ENCODE measurements at regions not wholly inside any gene's neighbourhood (a gene's known extent, or its start where the extent isn't known, plus 50 kb on each side); places are given as distances from the start of the nearest gene placed in this dataset.

DNA sequence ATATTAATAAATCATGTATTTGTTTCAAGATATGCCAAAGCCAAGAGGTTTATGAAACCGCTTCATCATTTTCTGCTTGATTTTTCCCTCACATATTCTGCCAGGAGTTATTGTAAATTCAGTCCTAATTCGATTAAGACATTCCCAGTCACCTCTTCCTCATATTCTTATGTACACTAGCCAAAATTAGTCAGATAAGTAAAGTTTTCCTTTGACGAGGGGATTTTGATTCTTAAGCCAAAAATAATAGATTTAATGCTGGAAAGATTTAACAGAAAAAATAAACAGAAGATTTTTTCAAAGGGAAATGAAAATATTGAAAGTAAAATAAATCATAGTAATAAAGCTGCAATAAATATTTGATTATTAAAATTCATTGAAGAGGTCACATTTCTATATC is 51.0 kb upstream of the VEGFC start:
- in situ Hi-C loops (cut with HindIII; ENCODE audit: low pct_unique_long_range_greater_than_20kb, low sequenced_read_pairs), result no loop called here
- no peak for DNase-seq (ENCODE audit: low read depth in 1 of 2, low spot score in 1 of 2)
- no peak for TF ChIP-seq JUND (IDR thresholded peaks at IDR 0.05; ENCODE audit: low read depth)

DNA sequence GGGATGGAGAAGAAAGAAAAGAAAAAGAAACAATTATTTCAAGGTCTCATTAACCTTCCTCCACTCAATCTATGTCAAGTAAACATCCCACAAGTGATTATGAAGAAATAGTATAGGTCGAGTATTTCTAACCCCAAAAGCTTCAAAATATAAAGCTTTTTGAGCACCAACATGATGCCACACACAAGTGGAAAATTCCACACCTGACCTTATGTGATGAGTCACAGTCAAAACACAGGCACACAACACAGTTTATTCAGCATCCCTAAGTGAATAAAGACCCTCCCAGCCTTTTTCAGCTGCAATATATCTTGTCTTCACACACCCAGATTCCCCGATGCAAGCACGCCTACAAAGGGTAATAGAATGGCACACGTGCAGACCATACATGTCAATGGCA is 51.7 kb upstream of the VEGFC start:
- no peak for TF ChIP-seq JUND (IDR thresholded peaks at IDR 0.05; ENCODE audit: low read depth)
- DNase-seq (ENCODE audit: low read depth in 1 of 2, low spot score in 1 of 2), result no peak
- in situ Hi-C loops (cut with HindIII; ENCODE audit: low pct_unique_long_range_greater_than_20kb, low sequenced_read_pairs), result no loop called here

DNA sequence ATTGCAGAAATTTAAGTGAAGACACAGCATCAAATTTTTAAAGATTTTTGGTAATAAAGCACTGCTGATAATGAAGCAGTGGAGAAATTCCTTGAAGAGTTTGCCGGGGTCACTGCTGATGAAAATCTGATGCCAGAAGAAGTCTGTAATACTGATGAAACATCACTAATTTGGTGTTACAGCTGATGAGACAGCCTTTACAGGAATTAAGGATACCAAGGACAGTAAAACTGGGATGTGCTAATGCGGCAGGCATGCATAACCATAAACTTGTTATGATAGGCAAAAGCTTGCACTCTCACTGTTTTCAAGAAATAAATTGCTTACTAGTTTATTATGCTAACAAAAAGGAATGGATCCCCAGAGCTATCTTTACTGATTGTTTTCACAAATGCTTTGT is 52.9 kb upstream of the VEGFC start:
- in situ Hi-C loops (cut with HindIII; ENCODE audit: low pct_unique_long_range_greater_than_20kb, low sequenced_read_pairs), result no loop called here
- TF ChIP-seq JUND (IDR thresholded peaks at IDR 0.05; ENCODE audit: low read depth), result no peak
- DNase-seq (ENCODE audit: low read depth in 1 of 2, low spot score in 1 of 2), result no peak

DNA sequence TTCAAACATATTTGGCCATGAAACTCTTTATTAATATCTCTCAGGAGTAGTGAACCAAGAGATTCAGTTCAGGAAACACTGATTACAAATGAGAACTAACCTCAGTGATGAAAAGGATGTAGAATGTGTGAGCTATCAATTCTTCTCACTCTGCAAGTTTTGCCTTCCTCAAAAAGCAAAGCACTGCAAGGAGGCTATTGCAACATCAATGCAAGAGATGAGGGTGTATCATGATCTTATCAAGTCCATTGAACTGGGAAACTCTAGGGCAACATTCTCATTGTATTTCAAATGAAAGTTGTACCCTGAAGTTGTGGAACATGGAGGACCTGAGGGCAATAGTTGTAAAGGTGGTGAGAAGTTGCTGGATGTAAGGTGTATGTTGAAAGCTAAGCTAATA is 56.4 kb upstream of the VEGFC start:
- in situ Hi-C loops (cut with HindIII; ENCODE audit: low pct_unique_long_range_greater_than_20kb, low sequenced_read_pairs), result no loop called here
- DNase-seq (ENCODE audit: low read depth in 1 of 2, low spot score in 1 of 2), result no peak
- TF ChIP-seq JUND (IDR thresholded peaks at IDR 0.05; ENCODE audit: low read depth), result no peak

DNA sequence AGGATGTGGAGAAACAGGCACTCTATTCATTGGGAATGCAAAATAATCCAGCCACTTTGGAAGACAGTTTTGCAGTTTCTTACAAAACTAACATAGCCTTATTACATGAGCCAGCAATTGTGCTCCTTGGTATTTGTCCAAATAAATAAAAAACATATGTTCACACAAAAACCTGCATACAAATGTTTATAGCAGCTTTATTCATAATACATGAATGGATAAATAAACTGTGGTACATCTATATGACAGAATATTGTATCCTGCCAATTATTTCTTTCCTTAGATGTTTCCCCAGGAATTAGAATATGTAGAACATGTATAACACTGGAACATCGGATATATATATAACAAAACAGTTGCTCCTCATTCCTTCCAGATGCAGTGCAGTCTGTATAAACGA is 57.7 kb upstream of the VEGFC start:
- TF ChIP-seq JUND (IDR thresholded peaks at IDR 0.05; ENCODE audit: low read depth), result no peak
- in situ Hi-C loops (cut with HindIII; ENCODE audit: low pct_unique_long_range_greater_than_20kb, low sequenced_read_pairs), result no loop called here
- no peak for DNase-seq (ENCODE audit: low read depth in 1 of 2, low spot score in 1 of 2)

DNA sequence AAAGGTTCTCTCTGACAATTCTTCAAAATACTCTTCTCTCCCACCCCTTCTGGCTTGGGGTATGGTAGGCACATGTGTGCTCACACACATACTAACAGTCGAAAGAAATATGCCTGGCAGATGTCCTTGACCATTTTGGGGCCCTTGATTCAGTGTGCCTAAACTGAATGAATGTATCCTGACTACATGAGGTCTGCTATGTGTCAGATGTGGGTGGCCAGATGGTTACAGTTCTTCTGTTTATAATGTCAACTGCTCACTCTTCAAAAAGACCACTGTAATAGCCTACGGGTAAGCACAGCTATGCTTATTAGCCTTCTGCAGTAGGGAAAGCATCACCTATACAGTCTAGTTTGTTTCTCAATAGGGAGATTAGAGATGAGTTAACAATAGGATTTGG is 63.7 kb upstream of the VEGFC start:
- TF ChIP-seq JUND (IDR thresholded peaks at IDR 0.05; ENCODE audit: low read depth), result no peak
- DNase-seq (ENCODE audit: low read depth in 1 of 2, low spot score in 1 of 2), result no peak
- in situ Hi-C loops (cut with HindIII; ENCODE audit: low pct_unique_long_range_greater_than_20kb, low sequenced_read_pairs), result no loop called here

DNA sequence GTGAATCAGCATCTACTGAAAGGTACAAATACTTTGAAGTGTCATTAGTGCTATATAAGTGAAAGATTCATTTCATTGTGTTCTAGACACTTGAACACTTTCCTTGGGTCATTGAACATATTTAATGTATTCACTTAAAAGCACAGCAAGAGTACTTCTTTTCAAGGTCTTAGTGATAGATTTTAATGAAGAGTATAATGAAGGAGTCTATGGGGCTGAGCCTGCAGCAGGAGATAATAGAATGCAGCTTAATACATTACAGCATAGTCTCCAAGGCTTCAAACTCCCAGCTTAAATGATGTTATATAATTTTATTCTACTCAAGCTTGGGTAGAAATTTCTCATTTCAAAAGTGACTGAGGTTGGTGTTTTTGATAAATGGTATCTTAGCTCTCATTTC is 66.1 kb upstream of the VEGFC start:
- no peak for DNase-seq (ENCODE audit: low read depth in 1 of 2, low spot score in 1 of 2)
- in situ Hi-C loops (cut with HindIII; ENCODE audit: low pct_unique_long_range_greater_than_20kb, low sequenced_read_pairs), result no loop called here
- no peak for TF ChIP-seq JUND (IDR thresholded peaks at IDR 0.05; ENCODE audit: low read depth)

DNA sequence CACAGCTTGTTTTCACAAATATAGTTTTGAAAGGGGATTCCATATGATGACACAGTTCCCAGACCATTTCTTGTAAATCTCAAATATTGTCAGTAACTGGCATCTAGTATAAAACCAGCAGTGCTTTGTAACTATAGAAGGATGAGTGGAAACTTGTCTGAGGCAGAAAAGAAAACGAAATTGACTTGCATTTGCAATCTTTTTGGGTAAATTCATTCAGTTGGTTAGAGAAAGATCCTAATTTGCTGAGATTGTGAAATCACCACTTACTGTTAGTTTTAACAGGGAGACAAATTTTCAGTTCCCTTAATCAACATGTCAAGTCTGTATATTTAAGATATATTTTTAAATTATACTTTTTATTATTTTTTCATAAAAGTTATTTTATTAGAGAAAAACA is 71.5 kb upstream of the VEGFC start:
- no peak for TF ChIP-seq JUND (IDR thresholded peaks at IDR 0.05; ENCODE audit: low read depth)
- in situ Hi-C loops (cut with HindIII; ENCODE audit: low pct_unique_long_range_greater_than_20kb, low sequenced_read_pairs), result no loop called here
- no peak for DNase-seq (ENCODE audit: low read depth in 1 of 2, low spot score in 1 of 2)

DNA sequence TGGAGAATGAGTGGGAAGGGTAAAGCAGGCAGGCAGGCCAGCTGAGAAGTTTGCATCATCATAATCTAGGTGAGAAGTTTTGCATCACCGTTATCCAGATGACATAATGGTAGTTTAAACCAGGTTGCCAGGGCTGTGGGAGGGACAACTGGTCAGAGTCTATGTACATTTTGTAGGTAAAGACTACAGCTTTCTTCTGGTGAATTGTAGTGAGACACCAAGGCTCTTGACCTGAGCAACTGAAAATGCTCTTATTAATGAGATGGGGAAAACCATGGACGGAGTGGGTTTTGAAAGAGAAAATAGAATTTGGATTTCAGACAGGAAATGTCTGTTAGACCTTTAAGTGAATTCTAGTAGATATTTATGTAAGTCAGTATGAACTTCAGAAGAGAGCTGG is 76.0 kb upstream of the VEGFC start:
- DNase-seq (ENCODE audit: low read depth in 1 of 2, low spot score in 1 of 2), result no peak
- TF ChIP-seq JUND (IDR thresholded peaks at IDR 0.05; ENCODE audit: low read depth), result no peak
- in situ Hi-C loops (cut with HindIII; ENCODE audit: low pct_unique_long_range_greater_than_20kb, low sequenced_read_pairs), result no loop called here

DNA sequence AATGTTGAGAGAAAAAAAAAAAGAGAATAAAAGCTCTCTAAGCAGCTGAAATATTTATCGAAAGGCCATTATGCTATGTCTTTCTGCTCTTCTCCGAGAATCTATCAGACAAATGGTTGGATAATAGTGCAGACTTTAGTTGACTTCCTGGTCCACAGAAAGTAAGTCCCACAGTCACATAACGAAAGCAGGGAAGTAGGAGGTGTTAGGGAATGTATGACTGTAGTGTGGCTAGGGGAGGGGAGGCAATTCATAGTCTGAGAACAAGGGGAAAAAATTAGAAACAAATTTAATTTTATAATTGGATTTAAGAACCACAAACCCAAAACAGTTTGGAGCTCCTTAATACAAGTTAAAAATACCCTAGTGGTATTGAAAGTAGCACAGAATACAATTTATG is 79.7 kb upstream of the VEGFC start:
- in situ Hi-C loops (cut with HindIII; ENCODE audit: low pct_unique_long_range_greater_than_20kb, low sequenced_read_pairs), result no loop called here
- DNase-seq (ENCODE audit: low read depth in 1 of 2, low spot score in 1 of 2), result no peak
- no peak for TF ChIP-seq JUND (IDR thresholded peaks at IDR 0.05; ENCODE audit: low read depth)

DNA sequence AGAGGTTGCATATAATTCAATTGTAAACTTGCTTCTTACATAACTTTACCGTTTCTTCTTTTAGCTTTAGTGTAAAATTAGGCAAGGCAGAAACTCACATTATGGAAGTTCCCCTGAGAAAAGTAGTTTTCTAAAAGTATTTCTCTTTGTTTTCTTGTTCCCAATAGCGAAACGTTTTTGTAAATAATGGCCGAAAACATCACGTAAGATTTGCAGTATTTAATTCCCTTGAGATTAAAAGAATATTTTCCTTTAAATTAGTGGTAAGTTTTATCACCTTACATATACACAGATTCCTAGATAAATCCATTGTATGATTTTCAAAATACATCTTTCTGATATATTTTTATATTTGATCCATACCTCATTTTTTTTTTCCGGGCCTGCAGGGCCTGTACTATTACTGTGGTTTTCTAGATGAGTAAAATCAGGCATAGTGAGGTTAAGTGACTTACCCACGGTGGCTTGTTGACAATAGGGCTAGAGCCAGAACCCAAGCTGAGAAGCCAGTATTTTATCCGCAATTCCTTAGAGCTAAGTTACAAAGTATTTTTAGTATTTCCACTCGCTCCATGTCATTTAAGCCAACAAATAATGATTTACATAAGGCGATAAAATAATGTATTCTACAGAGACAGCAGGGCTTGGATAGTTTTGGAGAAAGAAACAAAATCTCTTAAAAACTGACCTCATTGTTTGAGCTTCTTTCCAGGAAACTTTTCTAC is 82.2 kb upstream of the VEGFC start:
- no peak for DNase-seq (ENCODE audit: low read depth in 1 of 2, low spot score in 1 of 2)
- in situ Hi-C loops (cut with HindIII; ENCODE audit: low pct_unique_long_range_greater_than_20kb, low sequenced_read_pairs), result no loop called here
- TF ChIP-seq JUND (IDR thresholded peaks at IDR 0.05; ENCODE audit: low read depth), result no peak

DNA sequence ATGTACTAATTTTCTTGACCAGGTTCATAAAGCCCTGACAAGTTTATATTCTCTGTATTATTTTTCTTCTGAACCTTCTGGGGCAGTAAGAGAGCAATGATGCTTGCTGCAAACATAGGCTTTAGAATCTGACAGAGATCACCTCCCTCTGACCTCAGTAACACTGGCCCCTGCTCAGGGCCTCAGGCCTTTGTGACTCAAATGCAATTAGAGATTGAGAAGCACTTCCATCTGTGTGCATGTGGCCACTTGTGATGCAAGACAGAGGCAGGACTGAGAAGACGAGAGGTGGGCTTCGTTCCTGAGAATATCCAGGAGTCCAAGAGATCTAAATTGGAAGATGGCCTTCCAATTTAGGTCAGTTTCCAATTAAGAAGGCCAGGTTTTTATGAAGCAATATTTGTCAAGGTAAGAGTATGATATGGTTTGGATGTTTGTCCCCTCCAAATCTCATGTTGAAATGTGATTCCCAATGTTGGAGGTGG is 82.8 kb upstream of the VEGFC start:
- in situ Hi-C loops (cut with HindIII; ENCODE audit: low pct_unique_long_range_greater_than_20kb, low sequenced_read_pairs), result no loop called here
- TF ChIP-seq JUND (IDR thresholded peaks at IDR 0.05; ENCODE audit: low read depth), result no peak
- no peak for DNase-seq (ENCODE audit: low read depth in 1 of 2, low spot score in 1 of 2)

DNA sequence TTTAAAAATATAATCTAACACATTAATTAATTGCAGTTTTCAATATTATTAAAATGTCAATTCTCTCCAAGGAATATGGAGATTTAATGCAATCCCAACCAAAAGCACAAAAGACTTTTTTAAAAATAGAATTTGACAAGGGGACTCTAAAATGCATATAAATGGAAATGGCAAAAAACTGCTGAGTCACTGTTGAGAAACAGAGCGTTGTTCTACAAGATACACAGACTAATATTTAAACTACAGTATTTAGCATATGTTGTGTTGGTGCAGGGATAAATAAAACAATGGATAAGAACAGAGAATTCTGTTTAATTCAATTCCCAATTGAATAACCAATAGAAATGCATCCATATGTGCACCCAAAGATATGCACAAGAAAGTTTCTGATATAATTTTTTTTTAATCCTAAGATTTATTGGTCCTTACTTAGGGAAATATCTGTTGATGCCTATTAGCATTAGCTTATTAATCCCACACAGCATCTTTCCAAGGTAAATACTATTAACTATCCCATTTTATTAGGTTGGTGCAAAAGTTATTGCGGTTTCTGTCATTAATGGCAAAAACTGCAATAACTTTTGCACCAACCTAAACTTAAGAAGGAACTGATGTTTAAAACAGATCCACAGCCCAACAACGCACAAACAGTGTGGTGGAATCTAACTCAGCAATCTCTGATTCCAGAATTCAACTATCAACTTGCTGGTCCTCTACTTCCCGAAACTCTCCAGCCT is 86.8 kb upstream of the VEGFC start:
- TF ChIP-seq JUND (IDR thresholded peaks at IDR 0.05; ENCODE audit: low read depth), result no peak
- peak in 1 of 2 experiments; percentile 5 for DNase-seq (ENCODE audit: low read depth in 1 of 2, low spot score in 1 of 2)
- in situ Hi-C loops (cut with HindIII; ENCODE audit: low pct_unique_long_range_greater_than_20kb, low sequenced_read_pairs), result no loop called here
